ENCODE measurements at regions not wholly inside any gene's neighbourhood (a gene's known extent, or its start where the extent isn't known, plus 50 kb on each side); places are given as distances from the start of the nearest gene placed in this dataset.

GRCh38 chr9:106616851-106617345 lies 246.1 kb upstream of the ZNF462 start:
- Histone ChIP-seq H3K4me3 (no peak overlapping the region), H3K36me3 (replicated peaks in 1 of 2; ENCODE audit: insufficient read depth in 1 of 2, low read depth in 2 of 2) (no peaks in the 10 kb centered on the region), H3K4me1 (no peaks in the 10 kb centered on the region), H3K9me3 (no peaks in the 10 kb centered on the region), H3K27ac (no peak overlapping the region), H3K27me3 (no peaks in the 10 kb centered on the region)
- 64 to 75% methylated on average over 7 of the region's 7 CpGs for WGBS, 2 donors
- intact Hi-C loops (cut with DNase I): no loop called here
- TF ChIP-seq POLR2A (IDR thresholded peaks at IDR 0.05) (no peak), CTCF (IDR thresholded peaks at IDR 0.05) (no peak)
- no peak for ATAC-seq
- no peak for DNase-seq

GRCh38 chr9:106619211-106619610 lies 243.8 kb upstream of the ZNF462 start:
- H3K9me3 ChIP-seq: no peaks in the 10 kb centered on the region
- no peak overlapping the region for H3K27ac ChIP-seq
- H3K36me3 ChIP-seq (replicated peaks in 1 of 2; ENCODE audit: insufficient read depth in 1 of 2, low read depth in 2 of 2): no peaks in the 10 kb centered on the region
- no peak overlapping the region for H3K4me3 ChIP-seq
- no peak for ATAC-seq
- TF ChIP-seq CTCF (IDR thresholded peaks at IDR 0.05): no peak
- TF ChIP-seq POLR2A (IDR thresholded peaks at IDR 0.05): no peak
- no peak for DNase-seq
- no peaks in the 10 kb centered on the region for H3K4me1 ChIP-seq
- H3K27me3 ChIP-seq: no peaks in the 10 kb centered on the region
- 68 to 74% methylated on average over 1 of the region's 1 CpG for WGBS, 2 donors
- intact Hi-C loops (cut with DNase I): no loop called here

GRCh38 chr9:106620081-106620480 lies 242.9 kb upstream of the ZNF462 start:
- 79 to 82% methylated on average over 2 of the region's 2 CpGs for WGBS, 2 donors
- no peak overlapping the region for H3K4me3 ChIP-seq

GRCh38 chr9:106620866-106621265 lies 242.1 kb upstream of the ZNF462 start:
- no peak for DNase-seq
- ATAC-seq: no peak
- no peak for TF ChIP-seq POLR2A (IDR thresholded peaks at IDR 0.05)
- no peak for TF ChIP-seq CTCF (IDR thresholded peaks at IDR 0.05)
- 76 to 78% methylated on average over 4 of the region's 4 CpGs for WGBS, 2 donors
- intact Hi-C loops (cut with DNase I): no loop called here
- Histone ChIP-seq H3K9me3 (no peaks in the 10 kb centered on the region), H3K4me1 (no peaks in the 10 kb centered on the region), H3K27ac (no peak overlapping the region), H3K36me3 (replicated peaks in 1 of 2; ENCODE audit: insufficient read depth in 1 of 2, low read depth in 2 of 2) (no peaks in the 10 kb centered on the region), H3K4me3 (no peak overlapping the region), H3K27me3 (no peaks in the 10 kb centered on the region)

More at GRCh38 chr9:106620081-106620480, 242.9 kb upstream of the ZNF462 start:
- Histone ChIP-seq H3K36me3 (replicated peaks in 1 of 2; ENCODE audit: insufficient read depth in 1 of 2, low read depth in 2 of 2) (no peaks in the 10 kb centered on the region), H3K27ac (no peak overlapping the region), H3K4me1 (no peaks in the 10 kb centered on the region), H3K27me3 (no peaks in the 10 kb centered on the region), H3K9me3 (no peaks in the 10 kb centered on the region)
- TF ChIP-seq CTCF (IDR thresholded peaks at IDR 0.05): no peak
- no peak for TF ChIP-seq POLR2A (IDR thresholded peaks at IDR 0.05)
- DNase-seq (no peak), ATAC-seq (no peak)
- intact Hi-C loops (cut with DNase I): no loop called here
